SK-N-SH (cell line): ENCODE measurements at regions not wholly inside any gene's neighbourhood (a gene's known extent, or its start where the extent isn't known, plus 50 kb on each side); places are given as distances from the start of the nearest gene placed in this dataset.

Experiments used
- CTCF ChIA-PET: fragments of 300-600, 350-600 bp; formaldehyde crosslinking; extraction: SDS; loops from one replicate; lab custom pipeline; 2021; lab: Yijun Ruan, JAX
- POLR2A ChIA-PET: fragments of 350-600 bp; sonication (Branson Sonifier 250); formaldehyde crosslinking; extraction: SDS; loops from one replicate; lab custom pipeline; 2020; ENCODE audit warnings: antibody characterized with exemption, inconsistent platforms; lab: Yijun Ruan, JAX
- DNase-seq: peaks from one replicate; pipeline ENCODE4 v3.0.0; 2012
- H2AFZ ChIP-seq: fragments of 200-600 bp; sonication (generic); 2 replicates; pipeline ENCODE4 v1.8.1; 2016; ENCODE audit warnings: antibody characterized with exemption, mild to moderate bottlenecking, low read depth
- H3F3A ChIP-seq: fragments of 200-600 bp; sonication (generic); replicated peaks from 2 replicates; pipeline ENCODE3; 2016; ENCODE audit warnings: antibody characterized with exemption, mild to moderate bottlenecking; ENCODE audit not compliant: insufficient read depth
- H3K27ac ChIP-seq, 2 experiments: fragments of 200-500 bp in 1 of 2; fragments of 200-600 bp in 1 of 2; sonication (Bioruptor generic) in 1 of 2; sonication (generic), shearing (Covaris generic) in 1 of 2; 2 replicates each; pipeline versions ENCODE4 v1.5.1 to v1.6.1; 2014 to 2016; ENCODE audit warnings: low read depth in 2 of 2, inconsistent platforms in 1 of 2, low read length in 1 of 2, mild to moderate bottlenecking in 1 of 2, mixed read lengths in 1 of 2
- H3K27me3 ChIP-seq: fragments of 200-600 bp; sonication (generic), shearing (Covaris generic); 2 replicates; pipeline ENCODE4 v1.6.1; 2016; ENCODE audit warnings: mixed run types; ENCODE audit not compliant: insufficient read depth
- H3K36me3 ChIP-seq, 2 experiments: fragments of 200-500 bp in 1 of 2; fragments of 200-600 bp in 1 of 2; sonication (Bioruptor generic) in 1 of 2; sonication (generic) in 1 of 2; replicated peaks in 1 of 2; 2 replicates each; pipeline versions ENCODE3 to v1.5.1; 2014 to 2016; ENCODE audit warnings: low read length in 1 of 2, mild to moderate bottlenecking in 1 of 2; ENCODE audit not compliant: insufficient read depth in 2 of 2, control insufficient read depth in 1 of 2
- H3K4me1 ChIP-seq, 2 experiments: fragments of 200-500 bp in 1 of 2; fragments of 200-600 bp in 1 of 2; sonication (Bioruptor generic) in 1 of 2; sonication (generic), shearing (Covaris generic) in 1 of 2; 2 replicates each; pipeline versions ENCODE4 v1.5.1 to v1.6.1; 2014 to 2016; ENCODE audit warnings: low read depth in 1 of 2, low read length in 1 of 2, mixed run types in 1 of 2; ENCODE audit not compliant: insufficient read depth in 2 of 2, control insufficient read depth in 1 of 2
- H3K4me2 ChIP-seq: fragments of 200-600 bp; sonication (generic), shearing (Covaris generic); 2 replicates; pipeline ENCODE4 v1.6.1; 2017; ENCODE audit warnings: mixed run types
- H3K4me3 ChIP-seq, 2 experiments: fragments of 200-500 bp in 1 of 2; fragments of 200-600 bp in 1 of 2; sonication (Bioruptor generic) in 1 of 2; sonication (generic), shearing (Covaris generic) in 1 of 2; 2 replicates each; pipeline versions ENCODE4 v1.5.1 to v1.8.1; 2014 to 2016; ENCODE audit warnings: low read depth in 2 of 2, inconsistent platforms in 1 of 2, low read length in 1 of 2, mild to moderate bottlenecking in 1 of 2, mixed read lengths in 1 of 2, moderate library complexity in 1 of 2
- H3K79me2 ChIP-seq: fragments of 200-600 bp; sonication (generic); 2 replicates; pipeline ENCODE4 v1.8.1; 2017; ENCODE audit warnings: mild to moderate bottlenecking; ENCODE audit not compliant: insufficient read depth
- H3K9ac ChIP-seq: fragments of 200-600 bp; sonication (generic); 2 replicates; pipeline ENCODE4 v1.6.1; 2017; ENCODE audit warnings: mixed run types
- H3K9me2 ChIP-seq: fragments of 200-600 bp; sonication (generic); 2 replicates; pipeline ENCODE4 v1.6.1; 2017; ENCODE audit warnings: mixed run types
- H3K9me3 ChIP-seq: fragments of 200-600 bp; sonication (generic); 2 replicates; pipeline ENCODE4 v1.6.1; 2017; ENCODE audit warnings: mixed run types, mild to moderate bottlenecking, moderate library complexity
- H4K20me1 ChIP-seq: fragments of 200-600 bp; sonication (generic); 2 replicates; pipeline ENCODE4 v1.6.1; 2017; ENCODE audit warnings: mild to moderate bottlenecking, mixed run types; ENCODE audit not compliant: insufficient read depth
- FOSL2 ChIP-seq: IDR thresholded peaks from 2 replicates; pipeline ENCODE4 v1.4.0; 2012; ENCODE audit warnings: low read depth, mild to moderate bottlenecking, moderate library complexity, borderline replicate concordance
- FOXJ3 ChIP-seq: sonication (generic); formaldehyde crosslinking; IDR thresholded peaks from 2 replicates; pipeline ENCODE4 v1.5.1; 2020; ENCODE audit warnings: mild to moderate bottlenecking, missing genetic modification reagents
- FOXM1 ChIP-seq: IDR thresholded peaks from 2 replicates; pipeline ENCODE4 v1.4.0; 2012; ENCODE audit warnings: low read depth, mild to moderate bottlenecking
- GABPA ChIP-seq: IDR thresholded peaks from 2 replicates; pipeline ENCODE4 v1.4.0; 2012; ENCODE audit warnings: low read depth, mild to moderate bottlenecking
- GATA2 ChIP-seq: sonication (generic); formaldehyde crosslinking; IDR thresholded peaks from 2 replicates; pipeline ENCODE4 v1.5.0; 2020; ENCODE audit warnings: mild to moderate bottlenecking, missing genetic modification reagents
- IRF3 ChIP-seq: fragments of 150-350 bp; IDR thresholded peaks from 2 replicates; pipeline ENCODE4 v1.6.1; 2016; ENCODE audit warnings: mild to moderate bottlenecking, low read depth, low read length
- MXI1 ChIP-seq: IDR thresholded peaks from 2 replicates; pipeline ENCODE4 v1.6.1; 2012; ENCODE audit warnings: mild to moderate bottlenecking, low read depth, low read length, improper control_type of control experiment
- NRF1 ChIP-seq: IDR thresholded peaks from 2 replicates; pipeline ENCODE4 v1.6.1; 2012; ENCODE audit warnings: low read depth, mild to moderate bottlenecking, low read length
- RCOR1 ChIP-seq: fragments of 150-350 bp; IDR thresholded peaks from 2 replicates; pipeline ENCODE4 v1.6.1; 2017; ENCODE audit warnings: antibody characterized with exemption, low read length
- RFX5 ChIP-seq: IDR thresholded peaks from 2 replicates; pipeline ENCODE4 v1.6.1; 2012; ENCODE audit warnings: mild to moderate bottlenecking, improper control_type of control experiment, low read length
- RXRA ChIP-seq: IDR thresholded peaks from 2 replicates; pipeline ENCODE4 v1.4.0; 2012; ENCODE audit warnings: low read depth, mild to moderate bottlenecking, borderline replicate concordance
- SIN3A ChIP-seq: IDR thresholded peaks from 2 replicates; pipeline ENCODE4 v1.6.1; 2012; ENCODE audit warnings: low read depth, mild to moderate bottlenecking, low read length, moderate library complexity, borderline replicate concordance
- SMC3 ChIP-seq: IDR thresholded peaks from 2 replicates; pipeline ENCODE4 v1.6.1; 2012; ENCODE audit warnings: low read depth, low read length, improper control_type of control experiment
- TAF1 ChIP-seq: IDR thresholded peaks from 2 replicates; pipeline ENCODE4 v1.6.1; 2012; ENCODE audit warnings: low read depth, mild to moderate bottlenecking, low read length, moderate library complexity, borderline replicate concordance
- TEAD4 ChIP-seq: IDR thresholded peaks from 2 replicates; pipeline ENCODE4 v1.4.0; 2012; ENCODE audit warnings: mild to moderate bottlenecking, borderline replicate concordance; ENCODE audit not compliant: insufficient read depth
- YY1 ChIP-seq: IDR thresholded peaks from 2 replicates; pipeline ENCODE4 v1.4.0; 2012; ENCODE audit warnings: low read depth, mild to moderate bottlenecking
- ZBTB33 ChIP-seq: IDR thresholded peaks from 2 replicates; pipeline ENCODE4 v1.4.0; 2012; ENCODE audit warnings: low read depth, borderline replicate concordance
- WGBS: methylation state at CpG from one replicate; pipeline ENCODE4 v1.1.6; 2017; ENCODE audit warnings: low lambda C conversion rate; 5-methylcytosine and 5-hydroxymethylcytosine counted together
- TF ChIP-seq, protein P1 (sequence below): IDR thresholded peaks from 2 replicates; pipeline ENCODE4; 2012
- TF ChIP-seq, protein P2 (sequence below): fragments of 150-350 bp; IDR thresholded peaks from 2 replicates; pipeline ENCODE4 v1.6.1; 2017; ENCODE audit warnings: antibody characterized with exemption, low read length, low read depth, borderline replicate concordance
- TF ChIP-seq, protein P3 (sequence below): fragments of 200-600 bp; sonication (generic); IDR thresholded peaks from 2 replicates; pipeline ENCODE4 v1.6.1; 2017; ENCODE audit warnings: antibody characterized with exemption, mild to moderate bottlenecking, moderate library complexity
- TF ChIP-seq, protein P4 (sequence below): IDR thresholded peaks from 2 replicates; pipeline ENCODE4 v1.4.0; 2012; ENCODE audit warnings: low read depth

DNA sequence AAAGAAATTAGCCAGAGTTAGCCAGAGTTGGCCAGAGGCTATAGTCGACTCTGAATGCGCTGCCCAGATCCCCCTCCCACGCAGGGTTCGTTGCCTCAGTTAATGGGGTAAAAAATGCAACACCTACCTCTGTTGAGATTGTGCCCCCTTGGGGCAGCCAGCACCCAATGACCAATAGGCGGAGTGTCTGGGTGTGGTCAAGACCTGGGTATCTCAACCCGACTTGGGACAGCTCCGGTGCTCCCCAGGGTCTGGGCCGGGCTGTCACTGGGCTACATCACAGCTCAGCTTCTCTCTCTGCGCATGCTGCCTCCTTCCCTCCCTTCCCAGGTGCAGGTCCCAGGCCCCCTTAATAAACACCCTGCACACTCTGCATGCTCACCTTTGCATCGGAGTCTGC, 59.6 kb upstream of the GCSH start:
- Histone ChIP-seq H3K9me3 (no peaks in the 10 kb centered on the region), H3K4me1 (no peaks in the 10 kb centered on the region)
- TF ChIP-seq YY1 (no peak), ZBTB33 (no peak), RXRA (no peak), GATA2 (CRISPR knock-in tag) (no peak), TAF1 (no peak), SIN3A (no peak), GABPA (no peak), IRF3 (no peak), NRF1 (no peak), RCOR1 (no peak)
- TF ChIP-seq, protein P1, sequence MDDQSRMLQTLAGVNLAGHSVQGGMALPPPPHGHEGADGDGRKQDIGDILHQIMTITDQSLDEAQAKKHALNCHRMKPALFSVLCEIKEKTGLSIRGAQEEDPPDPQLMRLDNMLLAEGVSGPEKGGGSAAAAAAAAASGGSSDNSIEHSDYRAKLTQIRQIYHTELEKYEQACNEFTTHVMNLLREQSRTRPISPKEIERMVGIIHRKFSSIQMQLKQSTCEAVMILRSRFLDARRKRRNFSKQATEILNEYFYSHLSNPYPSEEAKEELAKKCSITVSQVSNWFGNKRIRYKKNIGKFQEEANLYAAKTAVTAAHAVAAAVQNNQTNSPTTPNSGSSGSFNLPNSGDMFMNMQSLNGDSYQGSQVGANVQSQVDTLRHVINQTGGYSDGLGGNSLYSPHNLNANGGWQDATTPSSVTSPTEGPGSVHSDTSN, result no peak
- TF ChIP-seq, all 33 proteins: peak for 0
- Histone ChIP-seq H4K20me1 (no peaks in the 10 kb centered on the region), H3K4me2 (no peak overlapping the region), H3K9me2 (no peaks in the 10 kb centered on the region), H3K9ac (no peak overlapping the region), H2AFZ (no peak overlapping the region), H3K36me3 (no peaks in the 10 kb centered on the region), H3K79me2 (no peaks in the 10 kb centered on the region), H3F3A (no peaks in the 10 kb centered on the region), H3K4me3 (no peak overlapping the region), H3K27ac (no peak overlapping the region), H3K27me3 (no peaks in the 10 kb centered on the region)
- ChIA-PET POLR2A (no interaction called here), CTCF (no interaction called here)
- no peak for DNase-seq
- 74% methylated on average over 8 of the region's 10 CpGs for WGBS

- no peaks in the 10 kb centered on the region for H3K36me3 ChIP-seq
- H4K20me1 ChIP-seq, result no peaks in the 10 kb centered on the region
- H3K9me2 ChIP-seq, result no peaks in the 10 kb centered on the region
- ChIA-PET CTCF (interaction anchor here (0.6 to 1.7 kb wide), 2 partner anchors 53 to 200 kb away, joined by 3 to 5 read pairs; no protein-coding TSS in a partner anchor), POLR2A (interaction anchor here (0.6 kb wide), 1 partner anchor 268 kb away, joined by 5 read pairs; no protein-coding TSS in a partner anchor)
- no peak for DNase-seq
- H3K4me3 ChIP-seq, result no peak overlapping the region
- no peak overlapping the region for H3K4me2 ChIP-seq
- H3F3A ChIP-seq, result no peaks in the 10 kb centered on the region
- H3K4me1 ChIP-seq, result peaks cover 0 to 2% of the 10 kb centered on the region in 2 experiments; a peak in 1 of 4 replicates
- H3K27me3 ChIP-seq, result no peaks in the 10 kb centered on the region
- H3K79me2 ChIP-seq, result no peaks in the 10 kb centered on the region
- no peak overlapping the region for H3K27ac ChIP-seq
- no peaks in the 10 kb centered on the region for H3K9me3 ChIP-seq
- no peak overlapping the region for H3K9ac ChIP-seq
- WGBS, result 52% methylated on average over 13 of the region's 13 CpGs
- H2AFZ ChIP-seq, result no peak overlapping the region
- no peak for TF ChIP-seq MXI1
- no peak for TF ChIP-seq FOXJ3 (CRISPR knock-in tag)
- TF ChIP-seq FOXM1, result no peak
- TF ChIP-seq, protein P2, sequence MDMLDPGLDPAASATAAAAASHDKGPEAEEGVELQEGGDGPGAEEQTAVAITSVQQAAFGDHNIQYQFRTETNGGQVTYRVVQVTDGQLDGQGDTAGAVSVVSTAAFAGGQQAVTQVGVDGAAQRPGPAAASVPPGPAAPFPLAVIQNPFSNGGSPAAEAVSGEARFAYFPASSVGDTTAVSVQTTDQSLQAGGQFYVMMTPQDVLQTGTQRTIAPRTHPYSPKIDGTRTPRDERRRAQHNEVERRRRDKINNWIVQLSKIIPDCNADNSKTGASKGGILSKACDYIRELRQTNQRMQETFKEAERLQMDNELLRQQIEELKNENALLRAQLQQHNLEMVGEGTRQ, result no peak
- TF ChIP-seq, protein P3, sequence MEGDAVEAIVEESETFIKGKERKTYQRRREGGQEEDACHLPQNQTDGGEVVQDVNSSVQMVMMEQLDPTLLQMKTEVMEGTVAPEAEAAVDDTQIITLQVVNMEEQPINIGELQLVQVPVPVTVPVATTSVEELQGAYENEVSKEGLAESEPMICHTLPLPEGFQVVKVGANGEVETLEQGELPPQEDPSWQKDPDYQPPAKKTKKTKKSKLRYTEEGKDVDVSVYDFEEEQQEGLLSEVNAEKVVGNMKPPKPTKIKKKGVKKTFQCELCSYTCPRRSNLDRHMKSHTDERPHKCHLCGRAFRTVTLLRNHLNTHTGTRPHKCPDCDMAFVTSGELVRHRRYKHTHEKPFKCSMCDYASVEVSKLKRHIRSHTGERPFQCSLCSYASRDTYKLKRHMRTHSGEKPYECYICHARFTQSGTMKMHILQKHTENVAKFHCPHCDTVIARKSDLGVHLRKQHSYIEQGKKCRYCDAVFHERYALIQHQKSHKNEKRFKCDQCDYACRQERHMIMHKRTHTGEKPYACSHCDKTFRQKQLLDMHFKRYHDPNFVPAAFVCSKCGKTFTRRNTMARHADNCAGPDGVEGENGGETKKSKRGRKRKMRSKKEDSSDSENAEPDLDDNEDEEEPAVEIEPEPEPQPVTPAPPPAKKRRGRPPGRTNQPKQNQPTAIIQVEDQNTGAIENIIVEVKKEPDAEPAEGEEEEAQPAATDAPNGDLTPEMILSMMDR, result no peak
- TF ChIP-seq GATA2 (CRISPR knock-in tag), result no peak
- TF ChIP-seq YY1, result no peak
- no peak for TF ChIP-seq FOSL2
- TF ChIP-seq TAF1, result no peak
- TF ChIP-seq, protein P4, sequence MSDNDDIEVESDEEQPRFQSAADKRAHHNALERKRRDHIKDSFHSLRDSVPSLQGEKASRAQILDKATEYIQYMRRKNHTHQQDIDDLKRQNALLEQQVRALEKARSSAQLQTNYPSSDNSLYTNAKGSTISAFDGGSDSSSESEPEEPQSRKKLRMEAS, result no peak
- no peak for TF ChIP-seq SMC3
- TF ChIP-seq RFX5, result no peak
- no peak for TF ChIP-seq TEAD4
Observed at GRCh38 chr16:81151648-81152310, 55.6 kb upstream of the GCSH start.
